ENCODE measurements at regions not wholly inside any gene's neighbourhood (a gene's known extent, or its start where the extent isn't known, plus 50 kb on each side); places are given as distances from the start of the nearest gene placed in this dataset.
A peak's percentile ranks its signal among the peaks of the same experiment; 100 is the strongest.

- no peak overlapping the region for H3K4me3 ChIP-seq
- DNase-seq (ENCODE audit: low spot score), result no peak
- no peaks in the 10 kb centered on the region for H3K9me3 ChIP-seq
- H3K36me3 ChIP-seq, result no peaks in the 10 kb centered on the region
- no peak for TF ChIP-seq CTCF (IDR thresholded peaks at IDR 0.05)
- no peaks in the 10 kb centered on the region for H3K4me1 ChIP-seq
- no peak overlapping the region for H3K27ac ChIP-seq
- no peaks in the 10 kb centered on the region for H3K27me3 ChIP-seq
Observed at GRCh38 chr6:154582696-154583095, 72.2 kb upstream of the CNKSR3 start.

- no peak for TF ChIP-seq CTCF (IDR thresholded peaks at IDR 0.05)
- DNase-seq (ENCODE audit: low spot score), result no peak
- H3K27ac ChIP-seq, result no peak overlapping the region
- no peaks in the 10 kb centered on the region for H3K27me3 ChIP-seq
- H3K4me3 ChIP-seq, result no peak overlapping the region
- H3K9me3 ChIP-seq, result no peaks in the 10 kb centered on the region
- H3K36me3 ChIP-seq, result no peaks in the 10 kb centered on the region
- H3K4me1 ChIP-seq, result no peaks in the 10 kb centered on the region
Observed at GRCh38 chr6:154583546-154584188, 73.2 kb upstream of the CNKSR3 start.

GRCh38 chr6:154590756-154591155 is 80.3 kb upstream of the CNKSR3 start:
- Histone ChIP-seq H3K27ac (peak overlapping the region; percentile 78 to 94), H3K4me1 (peaks cover 0 to 11% of the 10 kb centered on the region in 2 donors), H3K27me3 (no peaks in the 10 kb centered on the region), H3K4me3 (peak overlapping the region in 1 of 2 donors; percentile 5), H3K36me3 (no peaks in the 10 kb centered on the region), H3K9me3 (no peaks in the 10 kb centered on the region)
- DNase-seq (ENCODE audit: low spot score), result no peak
- no peak for TF ChIP-seq CTCF (IDR thresholded peaks at IDR 0.05)

GRCh38 chr6:154591234-154591633 is 80.7 kb upstream of the CNKSR3 start:
- H3K27ac ChIP-seq, result peak overlapping the region; percentile 78 to 94
- H3K4me3 ChIP-seq, result no peak overlapping the region
- no peaks in the 10 kb centered on the region for H3K27me3 ChIP-seq
- H3K36me3 ChIP-seq, result no peaks in the 10 kb centered on the region
- H3K9me3 ChIP-seq, result no peaks in the 10 kb centered on the region
- TF ChIP-seq CTCF (IDR thresholded peaks at IDR 0.05), result no peak
- peaks cover 0 to 16% of the 10 kb centered on the region in 2 donors for H3K4me1 ChIP-seq
- no peak for DNase-seq (ENCODE audit: low spot score)

GRCh38 chr6:154592199-154592860 is 81.8 kb upstream of the CNKSR3 start:
- no peaks in the 10 kb centered on the region for H3K9me3 ChIP-seq
- H3K27ac ChIP-seq, result peak overlapping the region; percentile 78 to 94
- no peak overlapping the region for H3K4me3 ChIP-seq

More at GRCh38 chr6:154592199-154592860, 81.8 kb upstream of the CNKSR3 start:
- no peak for TF ChIP-seq CTCF (IDR thresholded peaks at IDR 0.05)
- DNase-seq (ENCODE audit: low spot score), result no peak
- H3K36me3 ChIP-seq, result no peaks in the 10 kb centered on the region
- H3K27me3 ChIP-seq, result no peaks in the 10 kb centered on the region
- H3K4me1 ChIP-seq, result peaks cover 0 to 18% of the 10 kb centered on the region in 2 donors

Data from right atrium auricular region (tissue), 2 donors.